ENCODE measurements at regions not wholly inside any gene's neighbourhood (a gene's known extent, or its start where the extent isn't known, plus 50 kb on each side); places are given as distances from the start of the nearest gene placed in this dataset.

DNA sequence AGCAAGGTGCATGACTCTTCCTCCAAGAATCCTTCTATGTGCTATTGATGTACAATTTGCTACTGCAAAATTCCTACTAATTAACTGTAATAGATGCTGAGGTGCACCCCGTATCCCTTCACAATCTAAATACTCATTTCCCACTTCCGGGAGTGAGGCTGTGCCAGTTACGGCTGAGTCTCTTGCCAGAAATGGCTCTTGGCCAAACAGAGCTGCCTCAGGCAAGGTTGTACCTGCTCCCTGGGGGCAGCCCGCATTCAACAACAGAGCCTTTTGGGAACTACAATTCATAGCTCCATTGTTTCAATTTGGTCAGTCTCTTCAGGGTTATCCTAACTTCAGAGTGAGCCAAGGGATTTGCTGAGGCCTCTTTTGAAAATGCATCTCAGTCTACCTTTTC, 789.8 kb upstream of the MAP3K7 start:
- TF ChIP-seq, protein P1, sequence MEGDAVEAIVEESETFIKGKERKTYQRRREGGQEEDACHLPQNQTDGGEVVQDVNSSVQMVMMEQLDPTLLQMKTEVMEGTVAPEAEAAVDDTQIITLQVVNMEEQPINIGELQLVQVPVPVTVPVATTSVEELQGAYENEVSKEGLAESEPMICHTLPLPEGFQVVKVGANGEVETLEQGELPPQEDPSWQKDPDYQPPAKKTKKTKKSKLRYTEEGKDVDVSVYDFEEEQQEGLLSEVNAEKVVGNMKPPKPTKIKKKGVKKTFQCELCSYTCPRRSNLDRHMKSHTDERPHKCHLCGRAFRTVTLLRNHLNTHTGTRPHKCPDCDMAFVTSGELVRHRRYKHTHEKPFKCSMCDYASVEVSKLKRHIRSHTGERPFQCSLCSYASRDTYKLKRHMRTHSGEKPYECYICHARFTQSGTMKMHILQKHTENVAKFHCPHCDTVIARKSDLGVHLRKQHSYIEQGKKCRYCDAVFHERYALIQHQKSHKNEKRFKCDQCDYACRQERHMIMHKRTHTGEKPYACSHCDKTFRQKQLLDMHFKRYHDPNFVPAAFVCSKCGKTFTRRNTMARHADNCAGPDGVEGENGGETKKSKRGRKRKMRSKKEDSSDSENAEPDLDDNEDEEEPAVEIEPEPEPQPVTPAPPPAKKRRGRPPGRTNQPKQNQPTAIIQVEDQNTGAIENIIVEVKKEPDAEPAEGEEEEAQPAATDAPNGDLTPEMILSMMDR (IDR thresholded peaks at IDR 0.05; ENCODE audit: control extremely low read depth in 1 of 3, insufficient read depth in 1 of 3, low read depth in 1 of 3, low read length in 3 of 3): no peak
- no peak for TF ChIP-seq KDM1A (IDR thresholded peaks at IDR 0.05; ENCODE audit: borderline replicate concordance, low read length)
- no peak for TF ChIP-seq CEBPB (IDR thresholded peaks at IDR 0.05; ENCODE audit: low read depth, low read length)
- TF ChIP-seq BRCA1 (IDR thresholded peaks at IDR 0.05; ENCODE audit: low read depth, low read length): no peak
- no peak for TF ChIP-seq EGR1 (IDR thresholded peaks at IDR 0.05; ENCODE audit: borderline replicate concordance, low read depth, low read length)
- no peak for TF ChIP-seq SP2 (IDR thresholded peaks at IDR 0.05; ENCODE audit: low read length)
- no peak for TF ChIP-seq EZH2 (IDR thresholded peaks at IDR 0.05; ENCODE audit: low read depth, low read length, severe bottlenecking)
- no peak for TF ChIP-seq JUN (IDR thresholded peaks at IDR 0.05; ENCODE audit: low read depth, low read length)

All from H1 (cell line).